ENCODE measurements at regions not wholly inside any gene's neighbourhood (a gene's known extent, or its start where the extent isn't known, plus 50 kb on each side); places are given as distances from the start of the nearest gene placed in this dataset.

DNA sequence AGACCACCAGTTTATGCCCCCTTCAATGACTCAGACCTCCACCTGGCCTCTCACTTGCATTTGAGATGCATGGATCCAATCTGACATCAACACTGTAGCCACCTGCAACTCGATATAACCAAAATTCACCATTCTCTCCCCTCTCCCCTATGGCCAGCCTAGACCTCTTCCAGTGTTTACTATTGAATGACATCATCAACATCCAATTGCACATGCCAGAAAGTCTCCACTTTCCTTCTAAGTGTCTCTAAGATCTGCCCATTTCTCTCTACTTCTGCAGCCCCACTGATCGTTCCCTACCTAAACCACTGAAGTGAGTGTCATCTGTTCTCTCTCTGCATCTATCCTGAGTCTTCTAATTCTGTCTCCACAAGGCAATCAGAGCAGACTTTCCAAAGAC, 151.3 kb upstream of the APCDD1 start:
- CTCF ChIA-PET, result no interaction called here
- POLR2A ChIA-PET, result no interaction called here

GRCh38 chr18:10304853-10305252, 149.6 kb upstream of the APCDD1 start:
- Histone ChIP-seq H3K4me3 (ENCODE audit: low read depth, low read length) (no peak overlapping the region), H3K36me3 (ENCODE audit: control insufficient read depth in 2 of 2, insufficient read depth in 1 of 2, low read length in 2 of 2) (no peaks in the 10 kb centered on the region), H3K4me1 (ENCODE audit: control insufficient read depth, insufficient read depth, low read length) (no peaks in the 10 kb centered on the region), H3K9me3 (ENCODE audit: control insufficient read depth, insufficient read depth, low read depth, low read length) (no peaks in the 10 kb centered on the region), H3K27ac (ENCODE audit: extremely low read depth, low read depth, low read length) (no peak overlapping the region)
- TF ChIP-seq SP3 (tag by site-specific recombination; IDR thresholded peaks at IDR 0.05) (no peak), ELK4 (IDR thresholded peaks at IDR 0.05; ENCODE audit: borderline replicate concordance, low read depth, low read length) (no peak), ZNF121 (tag by site-specific recombination; IDR thresholded peaks at IDR 0.05) (no peak), ZSCAN30 (tag by site-specific recombination; IDR thresholded peaks at IDR 0.05) (no peak), ZNF350 (tag by site-specific recombination; IDR thresholded peaks at IDR 0.05) (no peak), ZNF302 (tag by site-specific recombination; IDR thresholded peaks at IDR 0.05; ENCODE audit: low read depth) (no peak), ZBTB8A (tag by site-specific recombination; IDR thresholded peaks at IDR 0.05) (no peak), GLIS2 (tag by site-specific recombination; IDR thresholded peaks at IDR 0.05) (no peak)
- ChIA-PET CTCF (no interaction called here), POLR2A (no interaction called here)

More for the DNA sequence above, 151.3 kb upstream of the APCDD1 start:
- no peaks in the 10 kb centered on the region for H3K9me3 ChIP-seq (ENCODE audit: control insufficient read depth, insufficient read depth, low read depth, low read length)
- no peak overlapping the region for H3K4me3 ChIP-seq (ENCODE audit: low read depth, low read length)
- no peaks in the 10 kb centered on the region for H3K4me1 ChIP-seq (ENCODE audit: control insufficient read depth, insufficient read depth, low read length)
- no peak overlapping the region for H3K27ac ChIP-seq (ENCODE audit: extremely low read depth, low read depth, low read length)
- TF ChIP-seq, protein P1, sequence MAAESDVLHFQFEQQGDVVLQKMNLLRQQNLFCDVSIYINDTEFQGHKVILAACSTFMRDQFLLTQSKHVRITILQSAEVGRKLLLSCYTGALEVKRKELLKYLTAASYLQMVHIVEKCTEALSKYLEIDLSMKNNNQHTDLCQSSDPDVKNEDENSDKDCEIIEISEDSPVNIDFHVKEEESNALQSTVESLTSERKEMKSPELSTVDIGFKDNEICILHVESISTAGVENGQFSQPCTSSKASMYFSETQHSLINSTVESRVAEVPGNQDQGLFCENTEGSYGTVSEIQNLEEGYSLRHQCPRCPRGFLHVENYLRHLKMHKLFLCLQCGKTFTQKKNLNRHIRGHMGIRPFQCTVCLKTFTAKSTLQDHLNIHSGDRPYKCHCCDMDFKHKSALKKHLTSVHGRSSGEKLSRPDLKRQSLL (tag by site-specific recombination; IDR thresholded peaks at IDR 0.05), result no peak
- TF ChIP-seq ATF2 (tag by site-specific recombination; IDR thresholded peaks at IDR 0.05; ENCODE audit: low read depth), result peak; percentile 69
- TF ChIP-seq, protein P2, sequence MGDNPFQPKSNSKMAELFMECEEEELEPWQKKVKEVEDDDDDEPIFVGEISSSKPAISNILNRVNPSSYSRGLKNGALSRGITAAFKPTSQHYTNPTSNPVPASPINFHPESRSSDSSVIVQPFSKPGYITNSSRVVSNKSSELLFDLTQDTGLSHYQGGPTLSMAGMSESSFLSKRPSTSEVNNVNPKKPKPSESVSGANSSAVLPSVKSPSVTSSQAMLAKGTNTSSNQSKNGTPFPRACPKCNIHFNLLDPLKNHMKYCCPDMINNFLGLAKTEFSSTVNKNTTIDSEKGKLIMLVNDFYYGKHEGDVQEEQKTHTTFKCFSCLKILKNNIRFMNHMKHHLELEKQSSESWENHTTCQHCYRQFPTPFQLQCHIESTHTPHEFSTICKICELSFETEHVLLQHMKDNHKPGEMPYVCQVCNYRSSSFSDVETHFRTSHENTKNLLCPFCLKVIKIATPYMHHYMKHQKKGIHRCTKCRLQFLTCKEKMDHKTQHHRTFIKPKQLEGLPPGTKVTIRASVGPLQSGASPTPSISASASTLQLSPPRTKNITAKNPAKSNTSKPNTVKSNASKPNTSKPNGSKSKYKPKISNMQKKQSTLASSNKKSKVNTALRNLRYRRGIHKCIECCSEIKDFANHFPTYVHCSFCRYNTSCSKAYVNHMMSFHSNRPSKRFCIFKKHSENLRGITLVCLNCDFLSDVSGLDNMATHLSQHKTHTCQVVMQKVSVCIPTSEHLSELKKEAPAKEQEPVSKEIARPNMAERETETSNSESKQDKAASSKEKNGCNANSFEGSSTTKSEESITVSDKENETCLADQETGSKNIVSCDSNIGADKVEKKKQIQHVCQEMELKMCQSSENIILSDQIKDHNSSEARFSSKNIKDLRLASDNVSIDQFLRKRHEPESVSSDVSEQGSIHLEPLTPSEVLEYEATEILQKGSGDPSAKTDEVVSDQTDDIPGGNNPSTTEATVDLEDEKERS (tag by site-specific recombination; IDR thresholded peaks at IDR 0.05), result no peak
- H3K36me3 ChIP-seq (ENCODE audit: control insufficient read depth in 2 of 2, insufficient read depth in 1 of 2, low read length in 2 of 2), result no peaks in the 10 kb centered on the region

DNA sequence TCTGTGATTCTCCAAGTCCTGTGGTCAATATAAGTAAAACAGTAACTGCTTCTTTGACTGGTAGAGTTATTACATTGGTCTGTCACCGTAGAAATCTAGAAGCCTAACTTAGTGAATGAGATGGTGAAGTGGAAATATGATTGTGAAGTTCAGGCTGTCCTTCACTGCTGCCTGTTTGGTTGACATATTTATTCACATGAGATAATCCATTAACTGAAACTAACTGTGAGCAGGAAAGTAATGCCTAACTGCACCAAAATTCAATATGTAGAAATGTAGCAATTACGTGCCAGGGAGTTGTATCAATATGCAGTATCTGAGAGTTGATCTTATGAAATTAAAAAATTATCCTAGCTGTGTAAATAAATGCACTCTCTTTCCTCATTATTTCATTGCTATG, 147.7 kb upstream of the APCDD1 start:
- CTCF ChIA-PET, result interaction anchor here (1.4 kb wide), 1 partner anchor 15 kb away, joined by 3 read pairs; no protein-coding TSS in a partner anchor
- Histone ChIP-seq H3K27ac (ENCODE audit: extremely low read depth, low read depth, low read length) (no peak overlapping the region), H3K36me3 (ENCODE audit: control insufficient read depth in 2 of 2, insufficient read depth in 1 of 2, low read length in 2 of 2) (no peaks in the 10 kb centered on the region), H3K4me1 (ENCODE audit: control insufficient read depth, insufficient read depth, low read length) (no peaks in the 10 kb centered on the region), H3K9me3 (ENCODE audit: control insufficient read depth, insufficient read depth, low read depth, low read length) (no peaks in the 10 kb centered on the region), H3K4me3 (ENCODE audit: low read depth, low read length) (no peak overlapping the region)
- POLR2A ChIA-PET, result no interaction called here
- no peak for TF ChIP-seq SP7 (tag by site-specific recombination; IDR thresholded peaks at IDR 0.05)
- no peak for TF ChIP-seq ZSCAN16 (tag by site-specific recombination; IDR thresholded peaks at IDR 0.05)
- no peak for TF ChIP-seq ZBTB7A (tag by site-specific recombination; IDR thresholded peaks at IDR 0.05; ENCODE audit: low read depth)
- TF ChIP-seq ZNF548 (tag by site-specific recombination; IDR thresholded peaks at IDR 0.05), result no peak
- no peak for TF ChIP-seq ZNF354C (tag by site-specific recombination; IDR thresholded peaks at IDR 0.05; ENCODE audit: borderline replicate concordance, low read depth)
- TF ChIP-seq ZBTB17 (tag by site-specific recombination; IDR thresholded peaks at IDR 0.05), result no peak
- TF ChIP-seq IKZF3 (tag by site-specific recombination; IDR thresholded peaks at IDR 0.05), result no peak
- TF ChIP-seq ZNF704 (tag by site-specific recombination; IDR thresholded peaks at IDR 0.05), result no peak
- TF ChIP-seq ZFP41 (tag by site-specific recombination; IDR thresholded peaks at IDR 0.05; ENCODE audit: borderline replicate concordance), result no peak
- no peak for TF ChIP-seq ZNF398 (tag by site-specific recombination; IDR thresholded peaks at IDR 0.05)
- TF ChIP-seq ZNF155 (tag by site-specific recombination; IDR thresholded peaks at IDR 0.05), result no peak
- no peak for TF ChIP-seq ZNF791 (tag by site-specific recombination; IDR thresholded peaks at IDR 0.05)
